ENCODE measurements at regions not wholly inside any gene's neighbourhood (a gene's known extent, or its start where the extent isn't known, plus 50 kb on each side); places are given as distances from the start of the nearest gene placed in this dataset.

GRCh38 chr2:10237392-10238321 is 65.0 kb upstream of the HPCAL1 start:
- DNase-seq (ENCODE audit: low read depth in 2 of 2) = no peak

DNA sequence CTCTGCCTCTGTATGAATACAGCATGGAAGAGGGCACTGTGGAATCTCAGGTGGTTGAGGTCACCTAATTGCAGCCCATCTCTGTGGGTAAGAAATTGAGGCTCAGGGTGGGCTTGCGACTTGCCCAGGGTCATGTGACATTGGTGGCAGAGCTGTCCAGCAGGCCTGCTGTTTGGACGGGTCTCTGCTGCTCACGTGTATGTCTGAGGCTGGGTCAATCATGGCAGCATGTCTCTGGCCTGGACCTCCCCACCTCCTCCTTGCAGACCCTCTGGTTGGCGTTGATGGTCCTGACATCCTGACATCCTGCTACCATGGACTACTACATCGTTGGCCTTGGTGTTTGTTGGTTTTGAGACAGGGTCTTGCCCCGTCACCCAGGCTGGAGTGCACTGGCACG is 64.3 kb upstream of the HPCAL1 start:
- no peak for DNase-seq (ENCODE audit: low read depth in 2 of 2)

DNA sequence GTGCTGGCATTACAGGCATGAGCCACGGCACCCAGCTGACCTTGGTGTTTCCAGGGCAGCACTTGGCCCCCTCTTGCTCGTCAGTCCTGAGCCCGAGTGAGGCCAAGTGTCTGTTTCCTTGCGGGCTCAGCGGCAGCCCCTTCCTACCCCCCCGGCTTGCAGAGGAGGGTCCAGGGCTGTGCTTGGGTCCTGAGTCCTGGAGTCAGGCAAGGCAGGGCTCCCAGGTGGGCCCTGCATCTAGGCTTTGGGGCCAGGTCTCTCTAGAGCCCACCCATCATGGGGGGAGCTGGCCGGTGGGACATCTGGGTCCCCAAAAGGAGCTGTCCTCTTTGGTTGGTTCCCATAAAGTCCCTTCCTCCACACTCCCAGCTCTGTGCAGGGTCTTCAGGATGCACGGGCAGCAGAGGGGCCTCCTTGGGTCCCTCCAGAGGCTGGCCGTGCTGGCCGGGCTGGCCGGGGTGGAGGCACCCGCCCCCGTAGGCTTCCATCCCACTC is 63.7 kb upstream of the HPCAL1 start:
- DNase-seq (ENCODE audit: low read depth in 2 of 2) = no peak

- no peak for DNase-seq (ENCODE audit: low read depth in 2 of 2)
Observed at GRCh38 chr2:10239561-10239967, 63.1 kb upstream of the HPCAL1 start.

DNA sequence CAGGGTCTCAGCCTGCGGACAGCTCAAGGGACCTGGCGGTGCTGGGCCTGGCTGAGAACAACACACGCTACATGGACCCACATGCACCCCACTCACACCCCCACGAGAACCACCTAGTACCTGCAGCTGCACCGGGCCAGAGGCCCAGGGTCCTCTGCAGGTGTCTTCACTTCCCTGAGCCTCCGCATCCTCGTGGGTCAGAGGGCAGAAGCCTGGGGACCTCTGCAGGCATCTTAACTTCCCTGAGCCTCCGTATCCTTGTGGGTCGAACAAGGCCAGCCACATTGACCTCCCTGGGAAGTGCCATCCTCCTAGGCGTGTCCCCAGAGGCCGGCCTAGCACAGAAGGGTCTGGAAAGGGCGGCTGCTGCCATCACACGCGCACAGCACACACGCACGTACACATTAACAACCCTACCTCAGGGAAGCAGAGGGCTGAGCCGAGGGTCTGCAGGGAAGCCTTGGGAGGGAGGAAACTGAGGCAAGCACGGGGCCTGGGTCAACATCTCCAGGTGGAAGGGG is 62.5 kb upstream of the HPCAL1 start:
- DNase-seq (ENCODE audit: low read depth in 2 of 2) = no peak

- DNase-seq (ENCODE audit: low read depth in 2 of 2) = no peak
Observed at GRCh38 chr2:10240911-10241610, 61.6 kb upstream of the HPCAL1 start.

DNA sequence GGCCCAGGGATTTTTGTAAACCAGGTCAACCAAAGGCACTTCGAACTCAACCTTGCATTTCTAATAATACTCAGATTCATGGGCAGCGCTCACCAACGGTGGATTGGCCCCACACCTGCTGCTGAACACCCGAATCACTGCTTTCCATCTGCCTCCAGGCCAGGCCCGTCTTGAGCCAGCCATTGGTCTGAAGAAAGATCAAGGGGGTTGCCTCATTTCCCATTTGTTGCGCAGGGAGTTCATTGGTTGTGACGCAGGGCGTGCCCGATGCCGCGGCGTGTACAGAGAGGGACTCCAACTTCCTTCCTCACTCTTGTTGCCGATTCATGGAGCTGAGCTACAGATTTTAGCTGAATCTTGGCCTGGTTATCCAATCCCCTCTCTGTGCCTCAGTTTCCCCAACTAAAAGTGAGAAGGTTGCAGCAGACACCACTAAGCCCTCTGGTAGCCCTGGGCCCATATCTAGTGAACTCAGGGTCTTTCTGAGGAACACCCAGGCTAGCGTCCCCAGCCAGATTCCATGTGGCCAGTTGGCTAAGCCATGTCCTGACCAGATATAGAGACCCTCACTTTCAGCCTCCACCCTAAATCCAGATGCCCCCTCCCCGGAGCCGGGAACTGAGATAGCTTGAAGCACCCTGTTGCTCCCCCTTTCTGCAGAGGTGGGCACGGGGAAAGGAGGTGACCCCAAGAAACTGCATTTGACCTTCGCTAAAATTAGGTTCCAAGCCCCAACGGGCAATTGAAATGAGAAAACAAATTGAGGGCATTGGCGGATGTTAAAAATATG is 60.9 kb upstream of the HPCAL1 start:
- DNase-seq (ENCODE audit: low read depth in 2 of 2) = no peak

DNA sequence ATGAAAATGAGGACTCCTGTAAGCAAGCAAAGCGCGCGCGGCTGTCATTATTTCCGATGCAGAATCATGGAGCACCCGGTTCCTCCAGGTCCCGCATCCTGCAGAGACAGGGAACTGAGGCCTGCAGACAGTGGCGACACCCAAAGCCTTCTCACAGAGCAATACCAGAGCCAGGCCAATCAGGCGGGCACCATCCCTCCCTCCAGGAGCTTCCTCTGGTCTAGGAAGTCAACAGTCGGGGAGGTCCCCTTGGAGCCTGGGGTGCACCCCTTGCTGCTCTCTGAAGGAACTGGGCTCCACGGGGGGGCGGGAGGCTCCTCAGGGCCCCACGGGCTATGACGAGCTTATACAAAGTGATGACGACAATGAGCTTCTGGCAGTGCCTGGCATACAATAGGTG is 60.3 kb upstream of the HPCAL1 start:
- no peak for DNase-seq (ENCODE audit: low read depth in 2 of 2)

DNA sequence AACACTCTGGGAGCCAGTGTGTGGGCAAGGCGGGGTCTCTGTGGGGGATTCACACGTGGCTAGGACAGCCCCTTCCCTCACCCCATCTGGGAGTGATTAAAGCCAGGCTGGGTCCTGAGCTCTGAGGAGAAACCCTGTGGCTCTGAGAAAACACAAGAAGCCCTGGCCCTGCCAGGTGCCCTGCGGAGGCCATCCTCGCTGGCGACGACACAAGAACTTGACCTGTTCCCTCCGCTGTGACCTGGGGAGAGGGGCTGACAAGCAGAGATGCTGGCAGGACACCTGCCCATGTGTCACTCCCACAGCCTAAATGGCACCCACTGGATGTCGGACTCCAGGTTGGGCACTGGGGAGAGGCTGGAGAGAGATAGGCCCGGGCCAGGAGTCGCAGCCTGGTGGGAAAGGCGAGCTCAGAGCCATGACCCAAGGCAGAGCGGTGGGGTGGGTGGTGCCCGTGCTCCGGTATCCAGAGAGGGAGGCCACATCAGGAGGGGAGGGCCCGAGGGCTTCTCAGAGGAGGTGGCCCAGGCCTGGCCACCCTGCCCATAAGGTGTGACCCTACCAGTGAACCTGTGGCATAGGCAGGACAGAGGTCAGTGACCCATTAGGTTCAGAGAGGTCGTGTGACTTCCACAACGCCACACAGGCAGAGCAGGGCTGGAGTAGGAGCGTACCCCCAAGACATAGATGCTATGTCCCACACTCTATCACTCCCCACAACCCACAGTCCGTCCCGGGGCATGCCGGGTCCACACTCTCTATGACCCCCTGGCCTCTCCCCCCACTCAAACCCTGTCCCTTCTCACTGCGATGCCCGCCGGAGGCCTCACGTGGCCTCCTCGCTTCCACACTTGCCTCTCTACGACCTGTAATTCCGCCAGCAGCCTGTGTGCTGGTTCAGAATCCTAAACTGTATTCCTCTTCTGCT is 59.4 kb upstream of the HPCAL1 start:
- no peak for DNase-seq (ENCODE audit: low read depth in 2 of 2)

- no peak for DNase-seq (ENCODE audit: low read depth in 2 of 2)
Observed at GRCh38 chr2:10243926-10244270, 58.8 kb upstream of the HPCAL1 start.

DNA sequence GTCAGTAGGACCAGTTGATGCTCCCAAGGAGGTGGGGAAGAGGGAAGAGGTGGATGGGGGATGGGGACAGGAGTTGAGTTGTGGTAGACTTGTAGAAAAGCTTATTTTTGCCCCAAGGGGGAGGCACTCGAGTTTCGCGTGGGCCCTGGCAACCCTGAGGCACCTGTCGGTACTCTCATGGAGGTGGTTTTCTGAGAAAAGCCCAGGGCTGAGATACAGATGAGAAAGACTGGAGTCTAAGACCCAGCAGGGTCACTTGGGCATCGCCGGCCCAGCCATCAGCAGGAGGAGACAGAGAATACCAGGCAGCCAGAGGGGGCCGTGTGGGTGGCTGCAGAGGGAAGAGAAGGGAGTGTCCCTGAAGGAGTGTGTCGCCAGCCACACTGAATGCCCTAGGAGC is 57.7 kb upstream of the HPCAL1 start:
- DNase-seq (ENCODE audit: low read depth in 2 of 2) = no peak

DNA sequence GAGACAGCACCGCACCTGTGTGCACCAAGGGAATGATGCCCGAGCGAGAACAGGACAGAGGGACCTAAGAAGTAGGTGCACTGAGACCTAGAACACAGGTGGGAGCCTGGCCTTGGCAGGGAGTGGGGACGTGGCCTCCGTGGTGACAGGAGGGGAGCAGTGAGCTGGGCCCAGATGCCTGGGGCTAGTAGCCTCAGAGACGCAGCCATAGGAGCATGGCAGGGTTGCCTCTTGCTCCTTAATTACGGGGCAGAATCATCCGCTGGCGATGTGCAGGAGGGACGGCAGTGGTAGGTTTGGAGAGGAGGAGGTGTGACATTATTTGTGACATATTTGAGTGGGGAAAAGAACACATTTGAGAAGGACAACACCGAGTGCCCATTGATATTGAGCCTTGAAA is 57.0 kb upstream of the HPCAL1 start:
- DNase-seq (ENCODE audit: low read depth in 2 of 2) = no peak

DNA sequence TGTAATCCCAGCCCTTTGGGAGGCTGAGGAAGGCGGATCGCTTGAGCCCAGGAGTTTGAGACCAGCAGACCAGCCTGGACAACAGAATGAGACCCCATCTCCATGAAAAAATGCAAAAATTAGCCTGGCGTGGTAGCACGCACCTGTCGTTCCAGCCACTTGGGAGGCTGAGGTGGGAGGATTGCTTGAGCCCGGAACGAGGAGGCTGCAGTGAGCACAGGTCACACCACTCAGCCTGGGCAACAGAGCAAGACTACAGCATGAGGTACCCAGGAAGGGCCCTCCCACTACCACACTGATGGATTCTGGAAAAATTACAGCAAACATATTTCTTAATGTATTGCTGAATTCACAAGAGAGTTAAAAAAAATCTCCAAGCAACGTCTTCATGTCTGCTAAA is 56.3 kb upstream of the HPCAL1 start:
- no peak for DNase-seq (ENCODE audit: low read depth in 2 of 2)

GRCh38 chr2:10246831-10247230 is 55.9 kb upstream of the HPCAL1 start:
- DNase-seq (ENCODE audit: low read depth in 2 of 2) = no peak

DNA sequence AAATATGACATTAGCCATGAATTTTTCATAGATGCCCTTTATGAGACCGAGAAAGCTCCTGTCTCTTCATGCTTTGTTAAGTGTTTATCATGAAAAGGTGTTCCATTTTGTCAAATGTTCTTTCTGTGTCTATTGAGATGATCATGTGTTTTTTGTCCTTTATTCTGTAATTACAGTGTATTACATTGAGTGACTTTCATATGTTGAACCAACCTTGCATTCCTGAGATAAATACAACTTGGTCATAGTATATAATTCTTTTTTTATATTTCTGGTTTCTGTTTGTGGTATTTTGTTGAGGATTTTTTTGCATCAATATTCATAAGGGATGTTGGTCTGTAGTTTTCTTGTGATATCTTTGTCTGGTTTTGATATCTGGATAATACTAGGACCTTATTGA is 52.9 kb upstream of the HPCAL1 start:
- DNase-seq (ENCODE audit: low read depth in 2 of 2) = no peak

DNA sequence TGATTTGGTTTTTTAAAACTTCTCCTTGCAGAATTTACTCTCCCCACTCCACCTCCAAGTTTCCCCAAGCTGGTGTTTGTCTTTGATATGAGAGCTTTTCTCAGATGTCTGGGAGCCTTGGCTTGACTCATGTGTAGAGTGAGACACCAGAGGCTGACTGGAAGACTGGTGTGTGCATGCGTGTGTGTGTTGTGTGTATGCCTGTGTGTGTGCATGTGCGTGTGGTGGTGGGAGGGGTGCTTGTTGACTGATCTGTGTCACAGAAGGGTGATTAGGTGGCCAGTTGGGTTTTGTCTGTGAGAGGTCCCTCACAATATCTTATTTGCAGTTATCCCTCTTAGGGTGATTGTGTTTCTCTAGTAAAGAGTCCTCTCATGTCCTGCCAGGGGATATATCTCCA is 50.5 kb upstream of the HPCAL1 start:
- DNase-seq (ENCODE audit: low read depth in 2 of 2) = no peak

DNA sequence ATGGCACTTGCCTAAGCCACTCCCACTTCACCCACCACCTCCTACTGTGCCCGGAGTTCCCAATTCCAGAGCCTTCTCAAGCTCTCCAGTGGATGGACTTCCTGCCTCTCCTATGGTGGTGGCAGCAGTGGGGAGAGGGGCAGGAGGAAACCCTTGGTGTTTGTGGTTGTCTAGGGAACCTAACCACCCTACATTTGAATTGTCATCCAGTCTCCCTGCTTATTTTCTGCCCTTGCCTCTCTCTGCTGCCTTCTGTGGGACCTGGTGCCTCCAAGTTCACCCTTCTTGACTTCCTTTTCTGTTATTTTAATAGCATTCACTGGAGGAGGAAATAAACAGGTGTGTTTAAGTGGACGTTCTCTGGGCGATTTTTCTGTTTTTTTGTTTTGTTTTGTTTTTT is 50.0 kb upstream of the HPCAL1 start:
- no peak for DNase-seq (ENCODE audit: low read depth in 2 of 2)
